ENCODE measurements at regions not wholly inside any gene's neighbourhood (a gene's known extent, or its start where the extent isn't known, plus 50 kb on each side); places are given as distances from the start of the nearest gene placed in this dataset.
"Not testable (repeated sequence)": the region's sequence is repeated elsewhere in the genome, so short reads cannot be mapped to it uniquely, and the experiment has no call there.

DNA sequence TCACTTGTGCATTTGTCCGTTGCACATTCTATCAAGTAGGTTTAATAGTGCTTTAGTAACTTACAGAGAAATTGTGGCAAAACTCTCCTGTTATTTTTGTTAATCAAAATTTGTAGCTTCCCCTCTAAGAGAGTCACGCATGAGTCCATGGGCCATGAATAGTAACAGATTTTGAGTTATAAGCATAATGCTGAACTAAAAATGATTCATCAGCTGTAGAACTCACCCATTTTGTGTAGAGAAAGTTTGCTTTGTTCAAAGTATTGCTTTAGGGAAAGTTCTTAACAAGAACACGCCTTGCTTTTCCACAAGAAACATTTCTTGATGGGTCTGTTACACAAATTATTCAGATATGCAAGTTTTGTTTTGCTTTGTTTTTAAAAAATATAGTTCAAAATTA lies 1300.9 kb downstream of the CDH12 start:
- H3K9me3 ChIP-seq (ENCODE audit: control insufficient read depth, low read length); H3K36me3 ChIP-seq (ENCODE audit: control insufficient read depth, insufficient read depth, low read length); H3K4me3 ChIP-seq (ENCODE audit: extremely low read depth, insufficient read depth, low read length, poor library complexity, severe bottlenecking); H3K27ac ChIP-seq (ENCODE audit: low read depth, low read length, severe bottlenecking); H3K4me1 ChIP-seq (ENCODE audit: control insufficient read depth, insufficient read depth, low read length, poor library complexity, severe bottlenecking): not testable (repeated sequence)
- no CpG with 5 or more reads among the region's 3 CpGs for WGBS, 2 experiments (ENCODE audit: insufficient coverage in 2 of 2)

GRCh38 chr5:21550916-21551315 lies 1302.2 kb downstream of the CDH12 start:
- not testable (repeated sequence) for H3K27ac ChIP-seq (ENCODE audit: low read depth, low read length, severe bottlenecking); H3K4me3 ChIP-seq (ENCODE audit: extremely low read depth, insufficient read depth, low read length, poor library complexity, severe bottlenecking); H3K9me3 ChIP-seq (ENCODE audit: control insufficient read depth, low read length); H3K36me3 ChIP-seq (ENCODE audit: control insufficient read depth, insufficient read depth, low read length); H3K4me1 ChIP-seq (ENCODE audit: control insufficient read depth, insufficient read depth, low read length, poor library complexity, severe bottlenecking)
- WGBS, 2 experiments (ENCODE audit: insufficient coverage in 2 of 2) = 94 to 95% methylated on average over 3 of the region's 3 CpGs

DNA sequence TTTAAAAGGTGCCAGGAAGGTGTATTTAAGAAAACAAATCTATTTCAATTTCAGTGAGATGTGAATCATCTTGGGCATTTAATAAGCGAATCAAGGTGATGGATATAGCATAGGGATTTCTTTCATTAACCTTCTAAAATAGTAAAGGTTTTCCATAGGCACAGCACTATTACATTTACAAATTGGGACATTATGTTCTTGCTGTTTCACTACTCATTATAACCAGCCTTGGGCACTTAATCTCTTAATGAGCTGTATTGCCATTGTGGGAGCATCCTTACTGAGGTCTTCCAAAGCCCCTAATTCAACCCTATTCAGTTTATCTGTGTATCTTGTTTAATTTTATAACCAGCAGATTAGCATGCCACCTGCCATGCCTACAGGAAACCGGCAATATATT lies 1305.5 kb downstream of the CDH12 start:
- no CpG with 5 or more reads among the region's 2 CpGs for WGBS, 2 experiments (ENCODE audit: insufficient coverage in 2 of 2)
- not testable (repeated sequence) for H3K27ac ChIP-seq (ENCODE audit: low read depth, low read length, severe bottlenecking); H3K36me3 ChIP-seq (ENCODE audit: control insufficient read depth, insufficient read depth, low read length); H3K4me3 ChIP-seq (ENCODE audit: extremely low read depth, insufficient read depth, low read length, poor library complexity, severe bottlenecking); H3K4me1 ChIP-seq (ENCODE audit: control insufficient read depth, insufficient read depth, low read length, poor library complexity, severe bottlenecking); H3K9me3 ChIP-seq (ENCODE audit: control insufficient read depth, low read length)

- H3K4me1 ChIP-seq (ENCODE audit: control insufficient read depth, insufficient read depth, low read length, poor library complexity, severe bottlenecking); H3K27ac ChIP-seq (ENCODE audit: low read depth, low read length, severe bottlenecking); H3K36me3 ChIP-seq (ENCODE audit: control insufficient read depth, insufficient read depth, low read length); H3K9me3 ChIP-seq (ENCODE audit: control insufficient read depth, low read length); H3K4me3 ChIP-seq (ENCODE audit: extremely low read depth, insufficient read depth, low read length, poor library complexity, severe bottlenecking): not testable (repeated sequence)
These were observed 1318.0 kb downstream of the CDH12 start for GRCh38 chr5:21535114-21535513.

- H3K4me1 ChIP-seq (ENCODE audit: control insufficient read depth, insufficient read depth, low read length, poor library complexity, severe bottlenecking); H3K36me3 ChIP-seq (ENCODE audit: control insufficient read depth, insufficient read depth, low read length); H3K9me3 ChIP-seq (ENCODE audit: control insufficient read depth, low read length); H3K27ac ChIP-seq (ENCODE audit: low read depth, low read length, severe bottlenecking); H3K4me3 ChIP-seq (ENCODE audit: extremely low read depth, insufficient read depth, low read length, poor library complexity, severe bottlenecking): not testable (repeated sequence)
- WGBS, 2 experiments (ENCODE audit: insufficient coverage in 2 of 2) = no CpG with 5 or more reads among the region's 2 CpGs
These were observed 1332.0 kb downstream of the CDH12 start for GRCh38 chr5:21521157-21521556.

- H3K9me3 ChIP-seq (ENCODE audit: control insufficient read depth, low read length); H3K27ac ChIP-seq (ENCODE audit: low read depth, low read length, severe bottlenecking); H3K4me3 ChIP-seq (ENCODE audit: extremely low read depth, insufficient read depth, low read length, poor library complexity, severe bottlenecking); H3K4me1 ChIP-seq (ENCODE audit: control insufficient read depth, insufficient read depth, low read length, poor library complexity, severe bottlenecking); H3K36me3 ChIP-seq (ENCODE audit: control insufficient read depth, insufficient read depth, low read length): not testable (repeated sequence)
- 100% methylated on average over 3 of the region's 11 CpGs for WGBS, 2 experiments (ENCODE audit: insufficient coverage in 2 of 2)
These were observed 1356.2 kb downstream of the CDH12 start for GRCh38 chr5:21496926-21497325.

GRCh38 chr5:21496056-21496455 lies 1357.1 kb downstream of the CDH12 start:
- WGBS, 2 experiments (ENCODE audit: insufficient coverage in 2 of 2) = 95 to 100% methylated on average over 2 to 4 of the region's 8 CpGs
- not testable (repeated sequence) for H3K4me3 ChIP-seq (ENCODE audit: extremely low read depth, insufficient read depth, low read length, poor library complexity, severe bottlenecking); H3K36me3 ChIP-seq (ENCODE audit: control insufficient read depth, insufficient read depth, low read length); H3K4me1 ChIP-seq (ENCODE audit: control insufficient read depth, insufficient read depth, low read length, poor library complexity, severe bottlenecking); H3K9me3 ChIP-seq (ENCODE audit: control insufficient read depth, low read length); H3K27ac ChIP-seq (ENCODE audit: low read depth, low read length, severe bottlenecking)

DNA sequence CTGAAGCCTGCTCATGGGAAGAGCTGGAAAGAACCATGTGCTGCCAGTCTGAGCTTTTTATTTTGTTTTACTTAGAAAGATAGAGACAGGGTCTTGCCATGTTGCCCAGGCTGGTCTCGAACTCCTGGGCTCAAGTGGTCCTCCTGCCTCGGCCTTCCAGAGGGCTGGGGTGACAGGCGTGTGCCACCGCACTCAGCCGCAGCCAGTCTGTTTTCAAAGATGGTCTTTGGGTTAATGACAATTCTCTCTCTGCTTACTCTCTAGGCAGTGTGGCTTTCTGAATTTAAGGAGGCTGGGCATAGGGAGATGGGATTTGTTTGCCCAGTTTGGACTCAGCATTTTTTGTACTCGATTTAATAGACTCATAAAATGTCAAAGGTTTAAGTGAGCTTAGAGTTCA lies 1357.9 kb downstream of the CDH12 start:
- H3K9me3 ChIP-seq (ENCODE audit: control insufficient read depth, low read length) = not testable (repeated sequence)
- 87 to 98% methylated on average over 5 of the region's 6 CpGs for WGBS, 2 experiments (ENCODE audit: insufficient coverage in 2 of 2)

DNA sequence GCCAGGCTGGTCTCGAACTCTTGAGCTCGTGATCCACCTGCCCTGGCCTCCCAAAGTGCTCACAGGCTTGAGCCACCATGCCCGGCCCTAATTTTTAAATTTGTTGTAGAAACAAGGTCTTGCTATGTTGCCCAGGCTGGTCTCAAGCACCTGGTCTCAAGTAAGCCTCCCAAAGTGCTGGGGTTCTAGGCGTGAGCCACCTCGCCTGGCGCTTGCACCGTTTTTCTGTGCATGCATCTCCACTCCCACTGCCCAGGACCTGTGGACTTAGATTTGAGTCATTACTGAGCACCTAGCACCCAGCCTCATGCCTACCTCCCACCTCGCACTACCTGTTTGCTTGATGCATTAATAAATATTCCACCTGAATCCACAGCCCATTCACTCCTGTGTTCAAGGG lies 1359.1 kb downstream of the CDH12 start:
- H3K27ac ChIP-seq (ENCODE audit: low read depth, low read length, severe bottlenecking); H3K4me3 ChIP-seq (ENCODE audit: extremely low read depth, insufficient read depth, low read length, poor library complexity, severe bottlenecking); H3K9me3 ChIP-seq (ENCODE audit: control insufficient read depth, low read length); H3K36me3 ChIP-seq (ENCODE audit: control insufficient read depth, insufficient read depth, low read length); H3K4me1 ChIP-seq (ENCODE audit: control insufficient read depth, insufficient read depth, low read length, poor library complexity, severe bottlenecking): not testable (repeated sequence)
- no CpG with 5 or more reads among the region's 8 CpGs for WGBS, 2 experiments (ENCODE audit: insufficient coverage in 2 of 2)

More for the DNA sequence above, 1357.9 kb downstream of the CDH12 start:
- not testable (repeated sequence) for H3K36me3 ChIP-seq (ENCODE audit: control insufficient read depth, insufficient read depth, low read length); H3K27ac ChIP-seq (ENCODE audit: low read depth, low read length, severe bottlenecking); H3K4me3 ChIP-seq (ENCODE audit: extremely low read depth, insufficient read depth, low read length, poor library complexity, severe bottlenecking); H3K4me1 ChIP-seq (ENCODE audit: control insufficient read depth, insufficient read depth, low read length, poor library complexity, severe bottlenecking)

DNA sequence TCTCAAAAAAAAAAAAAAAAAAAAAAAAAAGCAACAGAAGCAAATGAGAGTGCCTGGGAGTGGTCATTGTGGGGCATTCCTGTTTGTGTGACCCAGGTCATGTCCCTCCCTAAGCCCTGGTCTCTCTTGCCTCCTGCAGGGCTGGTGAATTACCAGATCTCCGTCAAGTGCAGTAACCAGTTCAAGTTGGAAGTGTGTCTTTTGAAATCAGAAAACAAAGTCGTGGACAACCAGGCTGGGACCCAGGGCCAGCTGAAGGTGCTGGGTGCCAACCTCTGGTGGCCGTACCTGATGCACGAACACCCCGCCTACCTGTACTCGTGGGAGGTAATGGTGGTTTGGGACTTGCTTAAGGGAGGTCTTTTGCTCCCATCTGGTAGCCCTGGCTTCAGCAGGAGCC lies 1362.0 kb downstream of the CDH12 start:
- H3K4me1 ChIP-seq (ENCODE audit: control insufficient read depth, insufficient read depth, low read length, poor library complexity, severe bottlenecking); H3K36me3 ChIP-seq (ENCODE audit: control insufficient read depth, insufficient read depth, low read length); H3K9me3 ChIP-seq (ENCODE audit: control insufficient read depth, low read length); H3K27ac ChIP-seq (ENCODE audit: low read depth, low read length, severe bottlenecking); H3K4me3 ChIP-seq (ENCODE audit: extremely low read depth, insufficient read depth, low read length, poor library complexity, severe bottlenecking): not testable (repeated sequence)
- 95 to 100% methylated on average over 2 of the region's 6 CpGs for WGBS, 2 experiments (ENCODE audit: insufficient coverage in 2 of 2)

DNA sequence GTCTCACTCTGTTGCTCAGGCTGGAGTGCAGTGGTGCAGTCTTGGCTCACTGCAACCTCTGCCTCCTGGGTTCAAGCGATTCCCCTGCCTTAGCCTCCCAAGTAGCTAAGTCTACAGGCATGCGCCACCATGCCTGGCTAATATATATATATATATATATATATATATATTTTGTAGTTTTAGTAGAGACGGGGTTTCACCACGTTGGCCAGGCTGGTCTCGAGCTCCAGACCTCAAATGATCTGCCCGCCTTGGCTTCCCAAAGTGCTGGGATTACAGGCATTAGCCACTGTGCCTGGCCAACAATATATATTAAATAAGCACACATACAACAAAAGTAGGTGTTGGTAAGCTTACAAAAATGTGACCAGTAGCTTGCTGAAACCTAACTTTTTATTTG lies 1364.3 kb downstream of the CDH12 start:
- not testable (repeated sequence) for H3K4me3 ChIP-seq (ENCODE audit: extremely low read depth, insufficient read depth, low read length, poor library complexity, severe bottlenecking); H3K4me1 ChIP-seq (ENCODE audit: control insufficient read depth, insufficient read depth, low read length, poor library complexity, severe bottlenecking); H3K27ac ChIP-seq (ENCODE audit: low read depth, low read length, severe bottlenecking); H3K36me3 ChIP-seq (ENCODE audit: control insufficient read depth, insufficient read depth, low read length); H3K9me3 ChIP-seq (ENCODE audit: control insufficient read depth, low read length)
- WGBS, 2 experiments (ENCODE audit: insufficient coverage in 2 of 2) = no CpG with 5 or more reads among the region's 6 CpGs

DNA sequence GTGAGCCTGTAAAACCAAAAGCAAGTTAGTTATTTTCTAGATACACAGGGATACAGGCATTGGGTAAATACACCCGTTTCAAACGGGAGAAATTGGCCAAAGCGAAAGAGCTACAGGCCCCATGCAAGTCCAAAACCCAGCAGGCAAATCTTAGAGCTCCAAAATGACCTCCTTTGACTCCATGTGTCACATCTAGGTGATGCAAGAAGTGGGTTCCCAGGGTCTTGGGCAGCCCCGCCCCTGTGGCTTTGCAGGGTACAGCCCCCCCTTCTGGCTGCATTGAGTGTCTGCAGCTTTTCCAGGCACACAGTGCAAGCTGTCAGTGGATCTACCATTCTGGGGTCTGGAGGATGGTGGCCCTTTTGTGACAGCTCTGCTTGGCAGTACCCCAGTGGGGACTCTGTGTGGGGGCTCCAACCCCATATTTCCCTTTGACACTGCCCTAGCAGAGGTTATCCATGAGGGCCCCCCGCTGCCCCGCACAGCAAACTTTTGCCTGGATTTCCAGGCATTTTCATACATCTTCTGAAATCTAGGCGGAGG lies 1367.6 kb downstream of the CDH12 start:
- H3K4me1 ChIP-seq (ENCODE audit: control insufficient read depth, insufficient read depth, low read length, poor library complexity, severe bottlenecking); H3K9me3 ChIP-seq (ENCODE audit: control insufficient read depth, low read length); H3K4me3 ChIP-seq (ENCODE audit: extremely low read depth, insufficient read depth, low read length, poor library complexity, severe bottlenecking); H3K27ac ChIP-seq (ENCODE audit: low read depth, low read length, severe bottlenecking); H3K36me3 ChIP-seq (ENCODE audit: control insufficient read depth, insufficient read depth, low read length): not testable (repeated sequence)
- 91 to 94% methylated on average over 4 to 6 of the region's 7 CpGs for WGBS, 2 experiments (ENCODE audit: insufficient coverage in 2 of 2)
